DMS153 (cell line): ENCODE measurements at regions not wholly inside any gene's neighbourhood (a gene's known extent, or its start where the extent isn't known, plus 50 kb on each side); places are given as distances from the start of the nearest gene placed in this dataset.
"Not testable (repeated sequence)": the region's sequence is repeated elsewhere in the genome, so short reads cannot be mapped to it uniquely, and the experiment has no call there.

ENCODE experiments used
- DNase-seq: peaks from one replicate; lab custom pipeline; 2025; lab: John Stamatoyannopoulos, UW

DNA sequence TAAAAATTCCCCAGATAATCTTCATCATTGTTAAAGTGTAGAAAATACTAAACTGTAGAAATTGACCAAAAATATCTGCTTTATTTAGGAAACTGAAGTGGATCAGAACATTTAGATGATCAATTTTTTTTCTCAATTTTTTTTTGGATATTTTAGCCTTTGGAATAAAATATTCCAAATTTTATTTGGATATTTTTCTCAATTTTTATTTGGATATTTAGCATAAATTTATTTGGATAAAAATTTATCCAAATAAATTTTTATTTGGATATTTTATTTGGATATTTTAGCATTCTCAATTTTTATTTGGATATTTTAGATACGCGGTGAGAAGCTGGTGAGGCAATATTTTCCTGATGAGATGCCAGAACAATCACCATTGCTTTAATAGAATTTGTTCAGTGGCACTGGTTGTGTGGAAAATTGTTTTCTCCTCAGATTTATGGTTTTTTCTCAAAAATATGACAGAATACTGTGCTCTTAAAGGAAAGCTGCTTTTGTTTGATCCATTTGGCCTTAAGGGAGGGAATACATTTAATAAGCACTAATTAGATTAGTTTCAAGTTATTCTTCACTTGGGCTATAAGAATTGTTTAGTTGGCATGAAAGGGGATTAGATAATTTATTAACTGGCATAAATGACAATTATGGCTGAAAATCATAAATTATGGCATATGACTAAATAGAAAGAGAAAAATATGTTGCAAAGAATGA, 470.1 kb downstream of the MFSD1 start:
- DNase-seq, result no peak

DNA sequence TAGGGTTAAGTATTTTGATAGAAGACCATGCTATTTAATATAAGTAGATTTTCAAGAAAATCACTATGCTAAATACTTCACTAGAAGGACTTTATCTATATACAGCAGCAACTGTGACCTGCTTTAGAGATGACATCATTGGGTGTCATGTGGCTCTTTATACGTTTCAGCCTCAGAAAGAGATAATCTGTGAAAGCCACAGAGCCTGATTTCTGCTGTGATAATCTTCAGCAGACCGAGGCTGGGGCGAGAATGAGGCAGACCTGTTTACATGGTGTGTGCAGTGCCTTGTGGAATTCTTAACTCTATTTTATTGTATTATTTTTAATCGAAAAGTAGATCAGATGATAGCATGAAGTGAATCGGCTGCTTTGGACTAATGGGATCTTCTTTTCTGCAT, 471.2 kb downstream of the MFSD1 start:
- no peak for DNase-seq

DNA sequence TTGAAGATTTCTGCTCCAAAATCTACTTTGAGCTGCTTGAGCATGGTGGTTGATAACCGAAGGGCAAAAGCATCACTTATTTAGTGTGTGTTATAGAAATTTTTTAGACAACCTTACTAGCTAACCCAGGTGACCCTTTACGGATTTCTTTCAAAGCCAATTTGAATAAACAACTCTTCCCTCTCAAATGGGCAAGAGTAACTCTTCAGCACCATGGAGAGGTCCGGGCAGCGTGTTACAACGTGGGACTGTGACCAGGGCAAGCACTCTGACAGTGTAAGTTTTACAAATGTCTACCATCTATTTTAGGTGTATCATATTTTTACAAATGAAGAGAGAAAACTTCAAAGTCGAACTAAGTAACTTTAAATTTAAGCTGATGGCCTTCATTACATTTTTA, 471.8 kb downstream of the MFSD1 start:
- no peak for DNase-seq

DNA sequence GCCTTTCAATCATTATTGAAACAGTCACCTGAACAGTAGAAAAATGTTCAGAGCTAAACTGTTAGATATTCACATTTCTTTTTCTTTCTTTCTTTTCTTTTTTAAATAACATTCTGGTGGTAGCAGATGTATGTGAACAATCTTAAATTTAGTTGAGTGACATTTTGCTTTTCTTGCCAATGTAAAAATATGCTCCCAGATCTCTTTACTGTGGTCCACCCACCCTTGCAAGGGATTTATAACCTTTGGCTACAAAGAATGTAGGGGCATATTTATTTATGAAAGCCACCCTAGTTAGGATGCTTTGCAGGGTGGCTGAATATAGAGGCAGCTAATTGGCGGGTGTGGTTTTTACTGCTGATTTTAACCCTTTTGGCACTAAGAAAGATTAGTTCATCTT, 473.9 kb downstream of the MFSD1 start:
- no peak for DNase-seq

DNA sequence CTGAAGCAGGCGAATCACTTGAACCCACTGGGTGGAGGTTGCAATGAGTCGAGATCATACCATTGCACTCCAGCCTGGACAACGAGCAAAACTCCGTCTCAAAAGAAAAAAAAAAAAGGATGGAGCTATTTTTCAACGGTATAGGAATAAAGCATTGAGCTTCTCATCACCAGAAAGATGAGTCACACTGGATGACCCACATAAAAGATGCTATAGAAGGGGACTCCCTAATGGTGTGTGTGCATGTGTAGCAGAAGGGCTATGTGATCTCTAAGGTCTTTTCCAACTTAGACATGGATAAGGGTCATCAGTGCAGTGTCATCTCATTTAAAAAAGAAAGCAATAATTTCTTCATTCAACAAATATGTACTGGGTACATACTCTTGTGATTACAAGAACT, 476.0 kb downstream of the MFSD1 start:
- no peak for DNase-seq

DNA sequence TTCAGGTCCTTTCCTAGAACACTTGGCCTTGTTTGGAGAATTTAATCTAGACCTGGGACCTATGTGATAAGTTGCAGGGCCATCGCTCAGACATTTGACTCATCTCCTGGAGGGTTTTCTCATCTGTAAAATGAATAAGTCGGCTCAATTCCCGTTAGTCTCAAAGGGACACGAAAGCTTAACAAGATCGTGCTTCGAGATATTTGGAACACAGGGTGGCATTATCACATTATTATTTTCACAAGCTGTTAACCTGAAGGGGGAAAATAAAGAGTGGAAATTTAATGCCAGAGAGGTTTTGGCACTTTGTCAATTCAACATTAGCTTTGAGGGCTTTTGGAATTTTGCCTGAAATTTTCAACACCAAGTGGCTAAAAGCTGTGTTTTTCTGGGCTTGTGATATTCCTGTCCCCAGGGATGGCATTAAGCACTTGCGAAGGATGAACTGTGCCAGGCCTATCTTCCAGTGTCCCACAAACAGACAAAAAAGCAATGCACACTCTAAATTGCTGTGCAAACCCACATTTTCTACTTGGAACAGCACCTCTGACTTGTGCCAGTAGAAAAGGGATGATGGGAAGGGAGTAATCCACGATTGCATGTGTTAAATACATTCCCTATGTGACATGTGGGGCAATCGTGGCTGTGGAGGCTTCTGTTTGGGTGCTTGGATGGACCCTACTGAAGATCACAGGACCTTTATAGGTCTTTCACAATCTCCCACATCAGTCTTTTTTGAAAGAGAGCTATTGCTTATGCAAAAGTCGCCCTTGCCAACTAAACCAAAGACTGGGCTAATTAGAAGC, 478.7 kb downstream of the MFSD1 start:
- DNase-seq, result no peak

DNA sequence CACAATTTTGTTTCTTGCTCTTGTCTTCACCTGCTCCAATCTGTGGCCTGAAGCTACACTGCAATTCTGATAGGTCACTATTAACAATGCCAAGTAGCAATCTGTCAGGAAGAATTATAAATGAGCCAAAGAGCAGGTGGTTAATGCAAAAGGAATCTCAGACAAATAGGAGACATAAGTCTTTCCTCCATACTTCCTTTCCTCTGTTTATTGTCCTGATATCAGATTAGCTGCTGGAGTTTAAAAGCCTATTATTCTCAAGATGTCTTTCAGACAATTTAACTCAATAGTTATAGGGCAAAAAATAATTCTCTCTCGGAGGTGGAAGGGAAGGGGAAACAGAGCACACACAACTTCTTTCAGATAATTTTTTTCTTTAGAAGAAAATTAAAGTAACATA, 491.6 kb downstream of the MFSD1 start:
- DNase-seq, result no peak

DNA sequence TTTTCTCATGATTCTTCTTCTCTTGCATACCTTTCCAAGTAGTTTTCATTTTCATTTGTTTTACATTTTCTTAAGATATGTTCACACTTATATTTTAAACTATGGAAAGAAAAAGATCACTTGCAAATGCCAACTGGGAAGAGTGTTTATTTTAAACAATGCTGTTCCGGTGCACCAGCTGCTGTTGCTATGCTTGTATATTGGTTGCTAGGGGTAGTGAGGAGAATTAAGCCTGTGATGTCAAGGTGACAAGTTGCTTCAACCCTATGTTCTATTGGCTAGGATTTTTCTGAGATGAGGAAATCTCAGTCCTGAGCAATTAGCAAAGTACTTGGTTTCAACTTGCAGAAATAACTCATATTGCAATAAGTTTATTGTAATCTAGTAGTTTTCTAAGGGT, 500.1 kb downstream of the MFSD1 start:
- DNase-seq, result no peak

GRCh38 chr3:159305017-159305416, 503.2 kb downstream of the MFSD1 start:
- DNase-seq, result no peak

- DNase-seq, result not testable (repeated sequence)
These were observed 514.9 kb downstream of the MFSD1 start for GRCh38 chr3:159316706-159317105.

DNA sequence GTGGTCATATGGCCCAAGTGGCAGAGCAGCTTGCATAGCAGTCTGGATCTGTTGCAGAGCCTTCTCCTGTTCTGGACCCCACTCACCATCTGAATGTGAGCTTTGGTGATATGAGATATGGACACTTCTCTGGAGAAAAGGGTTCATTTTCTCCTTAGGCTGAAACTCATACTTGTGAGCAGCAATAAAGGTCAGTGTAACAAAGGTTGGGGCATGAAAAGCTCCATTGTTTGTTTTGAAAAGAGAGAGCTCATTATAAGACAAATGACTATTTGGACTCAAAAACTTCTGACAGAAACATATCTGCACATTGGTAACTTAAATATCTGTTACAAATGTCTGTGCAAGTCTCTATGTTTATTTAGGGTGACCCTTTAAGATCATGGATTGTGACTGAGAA, 517.3 kb downstream of the MFSD1 start:
- DNase-seq, result no peak

DNA sequence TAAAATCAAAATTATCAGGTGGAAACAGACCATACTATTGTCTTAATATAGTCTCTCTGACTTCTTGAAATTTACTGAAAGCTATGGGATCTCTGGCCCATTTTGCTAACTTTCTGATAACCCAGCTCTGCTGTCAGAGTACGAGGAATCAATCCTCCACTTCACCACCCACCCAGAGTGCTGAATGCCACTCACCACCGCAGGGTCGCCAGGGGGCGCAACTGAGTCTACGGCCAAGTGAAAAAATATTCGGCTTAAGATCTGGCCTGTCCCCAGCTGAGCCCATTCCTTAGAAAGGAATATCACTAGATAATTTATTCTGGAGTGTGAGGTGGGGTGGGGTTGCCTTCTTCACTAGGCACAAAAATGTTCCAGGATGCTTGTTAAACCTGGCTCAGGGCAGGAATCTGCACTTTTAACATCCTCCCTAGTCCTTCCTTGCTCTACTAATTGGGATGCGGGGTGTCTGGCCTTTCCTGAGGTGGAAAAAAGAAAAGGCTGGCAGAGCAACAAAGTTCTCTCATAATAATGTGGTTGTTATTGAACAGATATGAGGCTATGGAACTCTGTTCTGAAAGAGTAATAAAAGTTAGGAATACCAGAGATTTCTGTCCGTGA, 520.6 kb downstream of the MFSD1 start:
- no peak for DNase-seq

- DNase-seq, result no peak
These were observed 522.0 kb downstream of the MFSD1 start for GRCh38 chr3:159323848-159324247.

DNA sequence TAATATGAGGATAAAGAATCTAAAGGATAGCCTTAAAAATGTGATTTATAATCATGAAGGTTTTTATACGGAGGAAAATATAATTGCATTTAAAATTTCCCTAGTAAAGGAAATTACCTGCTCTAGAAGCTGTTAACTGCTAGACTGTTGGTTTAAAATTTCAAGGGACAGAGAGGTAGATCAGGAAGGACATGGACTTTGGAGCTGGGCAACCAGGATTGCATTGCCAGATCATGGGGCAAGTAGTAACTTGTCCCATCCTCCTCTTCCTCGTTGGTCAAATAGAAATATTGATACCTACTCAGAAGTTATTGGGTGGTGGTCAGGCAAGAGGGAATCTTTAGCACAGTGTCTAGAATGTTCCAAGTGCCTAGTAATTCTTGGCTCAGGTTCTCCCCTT, 525.1 kb downstream of the MFSD1 start:
- no peak for DNase-seq

GRCh38 chr3:159332535-159333099, 530.8 kb downstream of the MFSD1 start:
- DNase-seq, result no peak

DNA sequence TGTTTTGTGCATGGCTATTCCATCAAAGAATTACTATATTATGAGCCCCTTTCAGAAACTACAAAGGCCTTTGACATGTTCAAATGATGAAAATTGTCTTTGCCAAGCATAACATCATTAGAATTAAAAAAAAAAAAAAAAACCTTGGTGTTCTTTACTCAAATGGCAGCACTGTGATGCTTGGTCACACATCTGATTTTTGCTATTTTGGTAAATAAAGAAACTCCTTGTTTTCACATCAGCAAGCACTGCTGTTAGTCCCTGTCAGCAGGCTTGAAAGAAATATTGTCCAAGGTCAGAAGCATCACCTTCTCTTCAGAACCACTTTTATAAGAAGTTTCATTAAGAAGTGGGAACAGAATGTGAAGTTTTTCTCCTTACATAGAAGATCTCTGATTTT, 537.3 kb downstream of the MFSD1 start:
- DNase-seq, result no peak

DNA sequence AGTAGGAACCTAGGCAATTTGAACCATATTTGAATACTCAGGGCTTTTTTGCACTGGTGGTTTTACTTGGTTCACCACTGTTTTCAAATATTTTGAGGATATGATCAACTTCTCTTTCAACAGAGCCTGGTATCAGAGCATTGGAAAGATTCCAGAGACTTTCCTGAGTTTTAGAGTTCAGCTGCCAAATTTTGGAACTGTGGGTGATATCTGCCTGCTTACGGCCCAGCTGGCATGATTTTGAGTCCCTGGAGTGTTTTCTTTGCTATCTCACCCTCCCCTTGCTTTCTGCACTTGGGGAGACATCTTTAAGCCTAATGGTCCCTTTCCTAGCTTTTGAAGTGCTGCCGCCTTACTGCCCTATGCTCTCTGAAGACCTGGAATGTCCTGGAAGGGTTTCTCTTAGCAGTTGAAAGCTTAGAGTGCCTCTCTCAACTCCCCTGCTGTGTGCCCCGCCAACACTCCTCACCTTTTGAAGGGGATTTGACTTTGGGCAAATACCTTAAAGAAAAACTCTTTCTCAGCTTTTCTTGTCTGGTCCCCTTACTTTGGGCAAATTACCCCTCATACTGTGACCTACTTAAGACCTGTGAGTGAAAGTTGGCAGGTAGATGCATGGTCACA, 539.1 kb downstream of the MFSD1 start:
- DNase-seq, result no peak

DNA sequence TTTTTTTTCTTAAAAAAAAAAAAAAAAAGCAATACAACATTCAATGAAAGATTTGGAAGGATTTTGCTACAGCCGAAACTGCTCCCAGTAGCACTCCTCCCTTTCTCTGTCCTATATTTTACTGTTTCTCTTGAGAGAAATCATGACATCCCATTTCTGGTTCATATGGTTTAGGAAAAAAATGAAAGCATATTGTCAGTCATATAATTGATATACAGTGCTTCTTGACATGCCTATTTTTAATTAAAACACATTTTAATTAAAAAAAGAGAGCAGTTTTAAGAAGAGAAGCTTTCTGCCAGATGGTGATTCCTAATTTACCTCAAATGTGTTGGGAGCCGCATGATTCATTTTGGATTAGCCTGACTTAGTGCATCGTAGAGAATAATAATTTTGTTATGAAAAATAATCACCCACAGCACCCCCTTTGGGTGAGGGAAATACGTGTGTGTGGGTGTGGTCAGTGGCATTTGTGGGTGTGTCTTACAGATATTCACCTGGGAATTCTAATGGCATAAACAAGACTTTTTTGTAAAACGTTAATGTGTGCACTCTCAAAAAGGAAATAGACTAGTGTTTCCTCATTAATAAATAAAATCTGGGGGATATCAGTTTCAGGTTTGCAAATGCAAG, 544.5 kb downstream of the MFSD1 start:
- no peak for DNase-seq

DNA sequence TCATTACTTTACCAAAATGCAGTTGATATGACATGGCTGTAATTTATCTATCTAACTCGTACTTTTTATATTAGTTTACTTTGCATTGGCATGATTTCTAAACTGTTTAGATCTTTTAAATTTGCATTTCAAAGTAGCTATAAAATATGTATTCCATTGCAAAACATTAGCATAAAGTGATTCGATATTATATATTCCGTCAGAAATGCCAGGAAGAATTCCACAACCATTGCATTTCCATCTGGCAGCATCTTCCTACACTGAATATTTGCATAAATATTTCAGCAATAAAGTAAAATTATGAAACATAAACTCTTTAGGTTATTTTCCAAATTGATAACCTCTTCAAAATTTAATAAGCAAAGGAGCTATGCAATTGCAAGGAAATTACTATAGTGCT, 546.6 kb downstream of the MFSD1 start:
- no peak for DNase-seq

- DNase-seq, result no peak
These were observed 554.8 kb downstream of the MFSD1 start for GRCh38 chr3:159356606-159357005.

- DNase-seq, result no peak
These were observed 562.7 kb downstream of the MFSD1 start for GRCh38 chr3:159364511-159364910.

DNA sequence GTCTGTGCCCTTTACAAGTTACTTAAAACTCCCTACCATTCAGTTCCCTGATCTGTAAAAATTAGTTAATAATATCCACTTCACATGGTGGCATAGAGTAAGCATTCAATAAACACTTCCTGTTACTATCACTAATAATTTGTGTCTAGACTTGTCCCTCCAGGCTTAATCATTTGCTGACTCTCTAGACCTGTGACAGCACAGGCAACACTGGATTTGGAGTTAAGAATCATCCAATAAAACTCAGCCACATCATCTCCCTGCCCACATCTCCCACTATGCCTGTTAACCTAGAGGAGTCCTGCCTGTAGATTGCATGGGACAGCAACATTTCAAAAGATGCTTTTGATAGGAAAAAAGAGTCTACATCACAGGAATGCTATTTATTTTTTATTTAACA, 564.6 kb downstream of the MFSD1 start:
- DNase-seq, result no peak
